ENCODE measurements at regions not wholly inside any gene's neighbourhood (a gene's known extent, or its start where the extent isn't known, plus 50 kb on each side); places are given as distances from the start of the nearest gene placed in this dataset.

- H3K4me2 ChIP-seq (ENCODE audit: insufficient read depth, low read length, poor library complexity, severe bottlenecking): no peak overlapping the region
- H3K79me1 ChIP-seq (ENCODE audit: low read depth, low read length): no peaks in the 10 kb centered on the region
- no peak overlapping the region for H3K14ac ChIP-seq (ENCODE audit: low read length)
- H3K9me3 ChIP-seq (replicated peaks in 1 of 2; ENCODE audit: control insufficient read depth in 2 of 2, insufficient read depth in 1 of 2, low read depth in 1 of 2, low read length in 2 of 2): peaks cover 0 to 1% of the 10 kb centered on the region in 2 donors
- no peaks in the 10 kb centered on the region for H3K4me1 ChIP-seq (ENCODE audit: control insufficient read depth in 2 of 2, insufficient read depth in 1 of 2, low read depth in 1 of 2, low read length in 2 of 2)
- no peak overlapping the region for H3K18ac ChIP-seq (ENCODE audit: low read length)
- H2AK5ac ChIP-seq (ENCODE audit: low read depth, low read length): no peak overlapping the region
- H3K27me3 ChIP-seq (ENCODE audit: control insufficient read depth in 3 of 3, insufficient read depth in 3 of 3, low read depth in 1 of 3, low read length in 3 of 3): no peaks in the 10 kb centered on the region
- no peak overlapping the region for H2AFZ ChIP-seq (ENCODE audit: low read length)
- no peak overlapping the region for H3K27ac ChIP-seq (replicated peaks; ENCODE audit: low read length)
- no peak overlapping the region for H3K4me3 ChIP-seq (ENCODE audit: low read length in 2 of 2)
- H3K36me3 ChIP-seq (replicated peaks in 1 of 2; ENCODE audit: control insufficient read depth in 2 of 2, insufficient read depth in 2 of 2, low read length in 2 of 2): no peaks in the 10 kb centered on the region
- H2BK5ac ChIP-seq (ENCODE audit: low read length): no peak overlapping the region
- no CpG with 5 or more reads among the region's 4 CpGs for WGBS, 2 donors (ENCODE audit: extremely low coverage in 2 of 2, insufficient read length in 2 of 2, insufficient replicate concordance in 1 of 2)
- no peak overlapping the region for H3K9ac ChIP-seq (ENCODE audit: low read depth, low read length, poor library complexity)
- H4K91ac ChIP-seq (ENCODE audit: low read depth, low read length, poor library complexity): no peak overlapping the region
- H4K8ac ChIP-seq (ENCODE audit: low read depth, low read length): no peak overlapping the region
- no peak for DNase-seq (ENCODE audit: low spot score)
- no peak overlapping the region for H2BK120ac ChIP-seq (ENCODE audit: low read depth, low read length)
- no peak overlapping the region for H2BK12ac ChIP-seq (ENCODE audit: low read length)
- H3K4ac ChIP-seq (ENCODE audit: low read length): no peak overlapping the region
- no peak overlapping the region for H2BK15ac ChIP-seq (ENCODE audit: low read length)
- H3K23ac ChIP-seq (ENCODE audit: low read depth, low read length, poor library complexity): no peak overlapping the region
Observed at GRCh38 chr1:199953651-199954050, 73.9 kb upstream of the NR5A2 start.

GRCh38 chr1:199954699-199955098 lies 72.8 kb upstream of the NR5A2 start:
- Histone ChIP-seq H4K91ac (ENCODE audit: low read depth, low read length, poor library complexity) (no peak overlapping the region), H3K9ac (ENCODE audit: low read depth, low read length, poor library complexity) (no peak overlapping the region), H3K27me3 (ENCODE audit: control insufficient read depth in 3 of 3, insufficient read depth in 3 of 3, low read depth in 1 of 3, low read length in 3 of 3) (no peaks in the 10 kb centered on the region), H2AFZ (ENCODE audit: low read length) (peak overlapping the region; percentile 7), H2BK5ac (ENCODE audit: low read length) (no peak overlapping the region), H2AK5ac (ENCODE audit: low read depth, low read length) (no peak overlapping the region), H4K8ac (ENCODE audit: low read depth, low read length) (no peak overlapping the region), H3K4me2 (ENCODE audit: insufficient read depth, low read length, poor library complexity, severe bottlenecking) (no peak overlapping the region), H3K27ac (replicated peaks; ENCODE audit: low read length) (no peak overlapping the region), H3K18ac (ENCODE audit: low read length) (no peak overlapping the region), H3K79me1 (ENCODE audit: low read depth, low read length) (no peaks in the 10 kb centered on the region), H3K4me1 (ENCODE audit: control insufficient read depth in 2 of 2, insufficient read depth in 1 of 2, low read depth in 1 of 2, low read length in 2 of 2) (no peaks in the 10 kb centered on the region), H3K36me3 (replicated peaks in 1 of 2; ENCODE audit: control insufficient read depth in 2 of 2, insufficient read depth in 2 of 2, low read length in 2 of 2) (no peaks in the 10 kb centered on the region), H3K4ac (ENCODE audit: low read length) (no peak overlapping the region), H3K9me3 (replicated peaks in 1 of 2; ENCODE audit: control insufficient read depth in 2 of 2, insufficient read depth in 1 of 2, low read depth in 1 of 2, low read length in 2 of 2) (peaks cover 0 to 1% of the 10 kb centered on the region in 2 donors), H2BK15ac (ENCODE audit: low read length) (no peak overlapping the region), H3K14ac (ENCODE audit: low read length) (no peak overlapping the region), H2BK12ac (ENCODE audit: low read length) (no peak overlapping the region), H2BK120ac (ENCODE audit: low read depth, low read length) (no peak overlapping the region), H3K23ac (ENCODE audit: low read depth, low read length, poor library complexity) (no peak overlapping the region), H3K4me3 (ENCODE audit: low read length in 2 of 2) (no peak overlapping the region)
- no peak for DNase-seq (ENCODE audit: low spot score)
- no CpG with 5 or more reads among the region's 3 CpGs for WGBS, 2 donors (ENCODE audit: extremely low coverage in 2 of 2, insufficient read length in 2 of 2, insufficient replicate concordance in 1 of 2)

DNA sequence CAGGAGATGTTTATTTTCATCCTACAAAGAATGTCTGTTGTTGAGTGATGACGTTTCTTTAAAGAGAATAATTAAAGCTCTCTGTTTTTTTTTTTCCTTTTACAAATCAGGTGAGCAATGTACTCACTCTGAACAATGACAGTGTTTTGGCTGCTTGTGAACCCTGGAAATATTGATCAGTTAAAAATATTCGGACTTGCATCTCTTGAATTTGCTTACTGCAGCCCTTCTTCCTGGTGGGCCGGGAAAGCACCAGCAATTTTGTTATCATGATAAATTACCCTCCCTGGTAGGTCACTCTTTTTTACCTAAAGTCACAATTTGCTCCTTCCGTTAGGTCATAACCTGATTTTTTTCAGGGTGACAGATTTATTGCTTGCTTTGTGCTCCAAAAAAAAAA lies 72.3 kb upstream of the NR5A2 start:
- H2BK5ac ChIP-seq (ENCODE audit: low read length): no peak overlapping the region
- no peak overlapping the region for H3K27ac ChIP-seq (replicated peaks; ENCODE audit: low read length)
- H3K9ac ChIP-seq (ENCODE audit: low read depth, low read length, poor library complexity): no peak overlapping the region
- H3K23ac ChIP-seq (ENCODE audit: low read depth, low read length, poor library complexity): no peak overlapping the region
- H3K27me3 ChIP-seq (ENCODE audit: control insufficient read depth in 3 of 3, insufficient read depth in 3 of 3, low read depth in 1 of 3, low read length in 3 of 3): no peaks in the 10 kb centered on the region
- no peak overlapping the region for H4K91ac ChIP-seq (ENCODE audit: low read depth, low read length, poor library complexity)
- H4K8ac ChIP-seq (ENCODE audit: low read depth, low read length): no peak overlapping the region
- no peak overlapping the region for H2BK120ac ChIP-seq (ENCODE audit: low read depth, low read length)
- no peaks in the 10 kb centered on the region for H3K79me1 ChIP-seq (ENCODE audit: low read depth, low read length)
- H3K4me3 ChIP-seq (ENCODE audit: low read length in 2 of 2): no peak overlapping the region
- no peak overlapping the region for H2AK5ac ChIP-seq (ENCODE audit: low read depth, low read length)
- WGBS, 2 donors (ENCODE audit: extremely low coverage in 2 of 2, insufficient read length in 2 of 2, insufficient replicate concordance in 1 of 2): no CpG with 5 or more reads among the region's 4 CpGs
- H3K4ac ChIP-seq (ENCODE audit: low read length): no peak overlapping the region
- no peak overlapping the region for H3K14ac ChIP-seq (ENCODE audit: low read length)
- no peaks in the 10 kb centered on the region for H3K36me3 ChIP-seq (replicated peaks in 1 of 2; ENCODE audit: control insufficient read depth in 2 of 2, insufficient read depth in 2 of 2, low read length in 2 of 2)
- no peak overlapping the region for H2BK15ac ChIP-seq (ENCODE audit: low read length)
- H3K4me1 ChIP-seq (ENCODE audit: control insufficient read depth in 2 of 2, insufficient read depth in 1 of 2, low read depth in 1 of 2, low read length in 2 of 2): no peaks in the 10 kb centered on the region
- no peak overlapping the region for H3K18ac ChIP-seq (ENCODE audit: low read length)
- peaks cover 0 to 1% of the 10 kb centered on the region in 2 donors for H3K9me3 ChIP-seq (replicated peaks in 1 of 2; ENCODE audit: control insufficient read depth in 2 of 2, insufficient read depth in 1 of 2, low read depth in 1 of 2, low read length in 2 of 2)
- no peak overlapping the region for H3K4me2 ChIP-seq (ENCODE audit: insufficient read depth, low read length, poor library complexity, severe bottlenecking)
- no peak for DNase-seq (ENCODE audit: low spot score)
- H2BK12ac ChIP-seq (ENCODE audit: low read length): no peak overlapping the region
- no peak overlapping the region for H2AFZ ChIP-seq (ENCODE audit: low read length)

- H2BK5ac ChIP-seq (ENCODE audit: low read length): no peak overlapping the region
- H3K9ac ChIP-seq (ENCODE audit: low read depth, low read length, poor library complexity): no peak overlapping the region
- DNase-seq (ENCODE audit: low spot score): no peak
- no peak overlapping the region for H3K27ac ChIP-seq (replicated peaks; ENCODE audit: low read length)
- H3K9me3 ChIP-seq (replicated peaks in 1 of 2; ENCODE audit: control insufficient read depth in 2 of 2, insufficient read depth in 1 of 2, low read depth in 1 of 2, low read length in 2 of 2): peaks cover 0 to 1% of the 10 kb centered on the region in 2 donors
- H3K27me3 ChIP-seq (ENCODE audit: control insufficient read depth in 3 of 3, insufficient read depth in 3 of 3, low read depth in 1 of 3, low read length in 3 of 3): no peaks in the 10 kb centered on the region
- H4K91ac ChIP-seq (ENCODE audit: low read depth, low read length, poor library complexity): no peak overlapping the region
- H3K4me1 ChIP-seq (ENCODE audit: control insufficient read depth in 2 of 2, insufficient read depth in 1 of 2, low read depth in 1 of 2, low read length in 2 of 2): no peaks in the 10 kb centered on the region
- H4K8ac ChIP-seq (ENCODE audit: low read depth, low read length): no peak overlapping the region
- H3K4me3 ChIP-seq (ENCODE audit: low read length in 2 of 2): no peak overlapping the region
- no peak overlapping the region for H2AFZ ChIP-seq (ENCODE audit: low read length)
- no peaks in the 10 kb centered on the region for H3K36me3 ChIP-seq (replicated peaks in 1 of 2; ENCODE audit: control insufficient read depth in 2 of 2, insufficient read depth in 2 of 2, low read length in 2 of 2)
- no peak overlapping the region for H2BK12ac ChIP-seq (ENCODE audit: low read length)
- H3K4ac ChIP-seq (ENCODE audit: low read length): no peak overlapping the region
- H2BK15ac ChIP-seq (ENCODE audit: low read length): no peak overlapping the region
- H3K23ac ChIP-seq (ENCODE audit: low read depth, low read length, poor library complexity): no peak overlapping the region
- no peak overlapping the region for H3K4me2 ChIP-seq (ENCODE audit: insufficient read depth, low read length, poor library complexity, severe bottlenecking)
- no CpG with 5 or more reads among the region's 4 CpGs for WGBS, 2 donors (ENCODE audit: extremely low coverage in 2 of 2, insufficient read length in 2 of 2, insufficient replicate concordance in 1 of 2)
- H3K79me1 ChIP-seq (ENCODE audit: low read depth, low read length): no peaks in the 10 kb centered on the region
- no peak overlapping the region for H2BK120ac ChIP-seq (ENCODE audit: low read depth, low read length)
- H2AK5ac ChIP-seq (ENCODE audit: low read depth, low read length): no peak overlapping the region
- no peak overlapping the region for H3K14ac ChIP-seq (ENCODE audit: low read length)
- H3K18ac ChIP-seq (ENCODE audit: low read length): no peak overlapping the region
Observed at GRCh38 chr1:199956005-199956404, 71.5 kb upstream of the NR5A2 start.
